Osteoblast (primary cell): ENCODE measurements at regions not wholly inside any gene's neighbourhood (a gene's known extent, or its start where the extent isn't known, plus 50 kb on each side); places are given as distances from the start of the nearest gene placed in this dataset.

Experiments
- DNase-seq: peaks from one replicate; pipeline ENCODE4 v3.0.0; 2011; ENCODE audit warnings: low spot score, mixed read lengths; ENCODE audit not compliant: insufficient read length; ENCODE audit errors: missing footprints
- H2AFZ ChIP-seq: 2 replicates; pipeline ENCODE4 v1.6.0; 2011; ENCODE audit warnings: mild to moderate bottlenecking, low read length
- H3K27ac ChIP-seq: 2 replicates; pipeline ENCODE4 v1.5.1; 2011; ENCODE audit warnings: mild to moderate bottlenecking, low read depth, low read length, moderate library complexity
- H3K27me3 ChIP-seq: 2 replicates; pipeline ENCODE4 v1.6.0; 2012; ENCODE audit warnings: mild to moderate bottlenecking, control low read depth, inconsistent platforms, low read length, moderate library complexity; ENCODE audit not compliant: insufficient read depth
- H3K36me3 ChIP-seq: 2 replicates; pipeline ENCODE4 v1.5.1; 2011; ENCODE audit warnings: mild to moderate bottlenecking, low read length, control low read depth, moderate library complexity; ENCODE audit not compliant: insufficient read depth
- H3K4me1 ChIP-seq: 2 replicates; pipeline ENCODE4 v1.5.1; 2011; ENCODE audit warnings: mild to moderate bottlenecking, low read length, control low read depth, moderate library complexity; ENCODE audit not compliant: insufficient read depth
- H3K4me2 ChIP-seq: 2 replicates; pipeline ENCODE4 v1.6.0; 2011; ENCODE audit warnings: mild to moderate bottlenecking, low read length; ENCODE audit not compliant: insufficient read depth
- H3K4me3 ChIP-seq: fragments of 200-600 bp; sonication (generic); 3 replicates; pipeline ENCODE4 v1.5.1; 2012; ENCODE audit warnings: mild to moderate bottlenecking, low read length, inconsistent platforms; ENCODE audit not compliant: insufficient read depth
- H3K79me2 ChIP-seq: 2 replicates; pipeline ENCODE4 v1.6.0; 2012; ENCODE audit warnings: mild to moderate bottlenecking, low read length, control low read depth, inconsistent platforms; ENCODE audit not compliant: insufficient read depth
- H3K9me3 ChIP-seq: 2 replicates; pipeline ENCODE4 v1.5.1; 2011; ENCODE audit warnings: low read depth, low read length, control low read depth
- H4K20me1 ChIP-seq: 2 replicates; pipeline ENCODE4 v1.6.0; 2012; ENCODE audit warnings: mild to moderate bottlenecking, low read length, control low read depth; ENCODE audit not compliant: insufficient read depth
- TF ChIP-seq, protein P1 (sequence below): IDR thresholded peaks from 2 replicates; pipeline ENCODE4 v1.5.1; 2011; ENCODE audit warnings: mild to moderate bottlenecking, low read depth, low read length, moderate library complexity; ENCODE audit errors: extremely low read depth

DNA sequence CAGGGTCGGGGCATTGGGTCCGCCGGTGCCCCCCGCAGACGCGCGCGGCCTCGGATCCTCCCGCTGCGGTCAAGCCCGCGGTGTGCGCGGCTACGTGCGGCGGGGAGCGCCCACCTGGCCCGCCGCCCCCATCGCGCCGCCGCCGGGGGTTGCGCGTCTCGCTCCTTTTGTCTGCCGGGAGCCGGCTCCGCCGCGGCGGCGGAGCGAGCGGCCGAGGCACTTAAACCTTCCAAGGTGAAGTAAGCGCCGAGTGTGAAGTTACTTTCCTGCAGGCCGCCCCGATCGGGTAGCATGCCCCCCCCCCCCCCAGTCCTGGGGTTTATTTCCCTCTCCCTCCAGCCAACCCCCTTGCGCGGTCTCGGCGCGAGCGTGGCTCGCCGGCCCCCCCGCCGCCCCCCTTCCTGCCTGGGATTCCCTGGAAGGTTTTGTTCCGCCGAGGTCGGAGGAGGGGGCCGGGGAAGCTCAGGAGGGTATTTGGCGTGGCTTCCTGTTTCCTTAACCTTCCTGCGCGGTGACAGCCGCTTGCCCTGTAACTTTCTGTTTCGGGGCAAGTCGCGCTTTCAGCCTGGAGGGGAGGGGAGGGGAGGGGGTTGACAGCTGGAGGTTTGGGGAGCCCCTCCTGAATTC is 56.6 kb upstream of the GSE1 start:
- Histone ChIP-seq H4K20me1 (peaks cover 40% of the 10 kb centered on the region), H3K27ac (peak overlapping the region; percentile 82), H3K4me3 (peak overlapping the region; percentile 90), H3K4me2 (peak overlapping the region; percentile 96), H2AFZ (no peak overlapping the region), H3K79me2 (peaks cover 60% of the 10 kb centered on the region), H3K9me3 (no peaks in the 10 kb centered on the region), H3K27me3 (no peaks in the 10 kb centered on the region), H3K4me1 (peaks cover 26% of the 10 kb centered on the region), H3K36me3 (no peaks in the 10 kb centered on the region)
- TF ChIP-seq, protein P1, sequence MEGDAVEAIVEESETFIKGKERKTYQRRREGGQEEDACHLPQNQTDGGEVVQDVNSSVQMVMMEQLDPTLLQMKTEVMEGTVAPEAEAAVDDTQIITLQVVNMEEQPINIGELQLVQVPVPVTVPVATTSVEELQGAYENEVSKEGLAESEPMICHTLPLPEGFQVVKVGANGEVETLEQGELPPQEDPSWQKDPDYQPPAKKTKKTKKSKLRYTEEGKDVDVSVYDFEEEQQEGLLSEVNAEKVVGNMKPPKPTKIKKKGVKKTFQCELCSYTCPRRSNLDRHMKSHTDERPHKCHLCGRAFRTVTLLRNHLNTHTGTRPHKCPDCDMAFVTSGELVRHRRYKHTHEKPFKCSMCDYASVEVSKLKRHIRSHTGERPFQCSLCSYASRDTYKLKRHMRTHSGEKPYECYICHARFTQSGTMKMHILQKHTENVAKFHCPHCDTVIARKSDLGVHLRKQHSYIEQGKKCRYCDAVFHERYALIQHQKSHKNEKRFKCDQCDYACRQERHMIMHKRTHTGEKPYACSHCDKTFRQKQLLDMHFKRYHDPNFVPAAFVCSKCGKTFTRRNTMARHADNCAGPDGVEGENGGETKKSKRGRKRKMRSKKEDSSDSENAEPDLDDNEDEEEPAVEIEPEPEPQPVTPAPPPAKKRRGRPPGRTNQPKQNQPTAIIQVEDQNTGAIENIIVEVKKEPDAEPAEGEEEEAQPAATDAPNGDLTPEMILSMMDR: no peak
- peak; percentile 92 for DNase-seq

DNA sequence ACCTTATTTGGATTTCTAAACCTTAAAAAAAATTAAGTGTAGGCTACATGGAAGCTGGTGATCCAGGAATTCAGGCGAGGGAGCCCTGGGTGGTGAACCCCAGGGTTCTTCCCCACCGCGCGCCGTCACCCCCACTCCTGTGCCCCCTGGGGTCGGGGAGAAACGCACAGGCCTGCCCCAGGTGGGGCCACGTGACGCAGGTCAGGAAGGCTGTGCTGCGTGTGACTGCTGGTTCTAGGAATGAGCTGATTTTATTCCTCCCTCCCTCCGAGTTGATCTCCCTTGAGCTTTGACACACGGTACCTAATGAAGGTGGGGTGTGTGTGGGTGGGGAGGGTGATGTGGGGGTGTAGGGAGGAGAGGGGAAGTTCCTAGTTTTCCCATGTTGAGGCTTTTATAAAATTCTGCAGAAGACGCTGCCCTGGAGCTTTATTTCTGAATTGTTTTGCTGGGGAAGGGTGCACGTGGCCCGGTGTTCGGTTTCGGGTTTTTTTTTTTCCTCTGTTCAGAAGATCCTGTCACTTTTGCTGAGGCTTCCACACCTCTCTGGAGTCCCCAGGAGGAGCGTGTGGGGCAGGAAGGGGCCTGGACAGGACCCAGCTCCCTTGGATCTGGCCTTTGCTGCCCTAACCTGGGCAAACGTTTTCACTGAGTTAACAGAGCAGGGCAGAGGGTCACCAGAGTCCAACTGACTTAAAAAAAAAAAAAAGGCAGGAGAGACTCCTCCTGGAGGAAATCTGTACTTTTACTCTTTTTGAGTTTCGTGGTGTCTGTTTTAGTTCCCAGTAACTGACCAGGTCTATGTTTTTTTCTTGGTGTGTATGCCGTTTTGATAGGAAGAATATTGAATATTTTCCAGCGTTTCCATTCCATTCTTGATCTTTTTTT is 55.8 kb upstream of the GSE1 start:
- Histone ChIP-seq H4K20me1 (peaks cover 45% of the 10 kb centered on the region), H3K9me3 (no peaks in the 10 kb centered on the region), H3K4me1 (peaks cover 29% of the 10 kb centered on the region), H3K27me3 (no peaks in the 10 kb centered on the region), H3K36me3 (no peaks in the 10 kb centered on the region), H3K4me2 (peak overlapping the region; percentile 96), H3K4me3 (peak overlapping the region; percentile 90), H2AFZ (no peak overlapping the region), H3K27ac (peak overlapping the region; percentile 42), H3K79me2 (peaks cover 67% of the 10 kb centered on the region)
- TF ChIP-seq, protein P1: peak; percentile 33
- DNase-seq: peak; percentile 94

DNA sequence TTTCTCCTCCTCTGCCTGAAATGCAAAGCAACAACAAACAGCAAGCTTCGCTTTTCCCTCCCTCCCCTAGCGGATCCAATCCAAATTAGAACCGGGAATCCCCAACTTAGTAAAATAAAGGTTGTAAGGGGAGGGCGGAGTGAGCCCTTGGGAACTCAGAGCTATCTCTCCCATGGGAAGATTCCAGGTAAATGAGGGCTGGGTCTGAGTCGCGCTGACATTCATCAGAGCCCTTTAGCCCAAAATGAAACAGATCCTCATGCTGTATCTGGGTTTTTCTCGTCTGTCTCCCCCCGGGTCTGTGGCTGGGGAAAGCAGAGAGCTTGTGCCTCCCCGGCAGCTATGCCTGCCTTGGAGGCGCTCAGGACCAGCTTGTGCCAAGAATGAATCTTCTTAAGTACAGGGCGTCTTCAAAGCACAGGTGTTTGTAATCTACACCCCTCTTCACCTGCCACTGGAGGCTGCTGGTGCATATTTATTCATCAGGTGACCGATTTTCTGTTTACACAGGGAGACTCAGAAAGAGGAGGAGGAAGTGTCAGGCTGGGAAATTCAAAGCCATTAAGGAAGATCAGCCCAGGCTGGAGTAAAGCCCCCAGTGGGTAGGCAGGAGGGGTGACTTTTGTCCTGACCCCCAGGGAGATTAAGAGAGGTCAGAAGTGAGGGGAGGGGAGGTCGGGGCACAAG is 55.0 kb upstream of the GSE1 start:
- peak overlapping the region; percentile 42 for H3K27ac ChIP-seq
- H3K36me3 ChIP-seq: no peaks in the 10 kb centered on the region
- H3K9me3 ChIP-seq: no peaks in the 10 kb centered on the region
- peaks cover 35% of the 10 kb centered on the region for H3K4me1 ChIP-seq
- H2AFZ ChIP-seq: no peak overlapping the region
- no peaks in the 10 kb centered on the region for H3K27me3 ChIP-seq
- H3K4me2 ChIP-seq: peak overlapping the region; percentile 96
- TF ChIP-seq, protein P1: no peak
- H3K4me3 ChIP-seq: peak overlapping the region; percentile 90
- peaks cover 53% of the 10 kb centered on the region for H4K20me1 ChIP-seq
- DNase-seq: peak; percentile 90
- peaks cover 75% of the 10 kb centered on the region for H3K79me2 ChIP-seq

DNA sequence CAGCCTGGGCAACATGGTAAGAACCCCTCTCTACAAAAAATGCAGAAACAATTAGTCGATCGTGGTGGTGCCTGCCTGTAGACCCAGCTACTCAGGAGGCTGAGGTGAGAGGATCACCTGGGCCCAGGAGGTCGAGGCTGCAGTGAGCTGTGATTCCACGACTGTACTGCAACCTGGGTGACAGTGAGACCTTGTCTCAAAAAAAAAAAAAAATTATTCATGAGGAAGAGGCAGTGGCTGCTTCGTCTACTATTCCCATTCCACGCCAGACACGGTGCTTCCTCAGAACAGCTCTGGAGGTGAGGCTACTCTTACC is 52.2 kb upstream of the GSE1 start:
- H4K20me1 ChIP-seq: peaks cover 76% of the 10 kb centered on the region
- H3K27ac ChIP-seq: no peak overlapping the region
- DNase-seq: no peak
- H3K4me1 ChIP-seq: peaks cover 35% of the 10 kb centered on the region
- peaks cover 98% of the 10 kb centered on the region for H3K79me2 ChIP-seq
- no peak overlapping the region for H3K4me3 ChIP-seq
- no peaks in the 10 kb centered on the region for H3K36me3 ChIP-seq
- no peak overlapping the region for H3K4me2 ChIP-seq
- TF ChIP-seq, protein P1: no peak
- no peak overlapping the region for H2AFZ ChIP-seq
- H3K9me3 ChIP-seq: no peaks in the 10 kb centered on the region
- no peaks in the 10 kb centered on the region for H3K27me3 ChIP-seq
